ENCODE measurements at regions not wholly inside any gene's neighbourhood (a gene's known extent, or its start where the extent isn't known, plus 50 kb on each side); places are given as distances from the start of the nearest gene placed in this dataset.

DNA sequence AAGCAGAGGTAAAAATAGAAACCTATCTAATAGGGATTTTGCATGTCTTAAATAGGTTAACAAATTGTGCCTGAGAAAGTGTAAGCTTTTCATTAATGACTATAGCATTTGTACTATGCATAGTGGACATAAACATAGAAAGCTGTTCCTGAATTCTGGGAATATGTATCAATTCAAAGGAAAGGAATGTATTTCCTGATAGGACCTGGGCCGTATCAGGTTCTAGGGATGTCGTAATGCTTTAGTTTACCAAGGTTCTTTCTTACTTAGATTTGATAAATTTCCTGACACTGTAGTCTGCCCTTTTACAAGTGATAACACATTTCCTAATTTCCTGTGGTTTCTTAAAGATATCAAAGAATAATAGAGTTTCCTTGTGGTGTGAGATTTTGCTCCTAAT is 191.3 kb downstream of the CDH7 start:
- TF ChIP-seq, protein P1, sequence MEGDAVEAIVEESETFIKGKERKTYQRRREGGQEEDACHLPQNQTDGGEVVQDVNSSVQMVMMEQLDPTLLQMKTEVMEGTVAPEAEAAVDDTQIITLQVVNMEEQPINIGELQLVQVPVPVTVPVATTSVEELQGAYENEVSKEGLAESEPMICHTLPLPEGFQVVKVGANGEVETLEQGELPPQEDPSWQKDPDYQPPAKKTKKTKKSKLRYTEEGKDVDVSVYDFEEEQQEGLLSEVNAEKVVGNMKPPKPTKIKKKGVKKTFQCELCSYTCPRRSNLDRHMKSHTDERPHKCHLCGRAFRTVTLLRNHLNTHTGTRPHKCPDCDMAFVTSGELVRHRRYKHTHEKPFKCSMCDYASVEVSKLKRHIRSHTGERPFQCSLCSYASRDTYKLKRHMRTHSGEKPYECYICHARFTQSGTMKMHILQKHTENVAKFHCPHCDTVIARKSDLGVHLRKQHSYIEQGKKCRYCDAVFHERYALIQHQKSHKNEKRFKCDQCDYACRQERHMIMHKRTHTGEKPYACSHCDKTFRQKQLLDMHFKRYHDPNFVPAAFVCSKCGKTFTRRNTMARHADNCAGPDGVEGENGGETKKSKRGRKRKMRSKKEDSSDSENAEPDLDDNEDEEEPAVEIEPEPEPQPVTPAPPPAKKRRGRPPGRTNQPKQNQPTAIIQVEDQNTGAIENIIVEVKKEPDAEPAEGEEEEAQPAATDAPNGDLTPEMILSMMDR (IDR thresholded peaks at IDR 0.05; ENCODE audit: insufficient read depth, low read length, poor library complexity, severe bottlenecking) = no peak
- TF ChIP-seq EZH2phosphoT487 (conservative IDR thresholded peaks at IDR 0.05; ENCODE audit: low read length) = no peak
